NCI-H2029 treated with DMSO at 0.1 percent for 48 hours (cell line): ENCODE measurements at regions not wholly inside any gene's neighbourhood (a gene's known extent, or its start where the extent isn't known, plus 50 kb on each side); places are given as distances from the start of the nearest gene placed in this dataset.
A peak's percentile ranks its signal among the peaks of the same experiment; 100 is the strongest.
"Not testable (repeated sequence)": the region's sequence is repeated elsewhere in the genome, so short reads cannot be mapped to it uniquely, and the experiment has no call there.

Experiments used
- DNase-seq: peaks from one replicate; lab custom pipeline; 2025; lab: John Stamatoyannopoulos, UW

DNA sequence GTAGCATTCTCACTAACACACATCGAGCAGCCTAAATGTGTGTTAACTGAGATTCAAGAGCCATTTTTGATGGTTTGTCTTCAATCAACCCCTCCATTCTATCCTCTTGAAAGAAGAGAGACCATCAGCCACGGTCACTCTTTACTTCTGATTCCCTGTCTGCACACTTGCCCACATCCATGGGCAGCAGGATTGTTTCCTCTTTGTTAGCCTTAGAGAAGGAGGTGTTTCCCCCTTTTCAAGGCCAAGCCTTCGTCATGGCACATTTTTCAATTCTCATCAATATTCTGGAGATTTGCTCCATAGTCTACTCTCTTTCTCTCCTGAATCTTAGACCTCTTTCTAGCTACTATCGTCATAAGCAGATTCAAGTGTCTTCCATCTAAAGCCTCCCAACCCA is 522.4 kb upstream of the NAALADL2 start:
- no peak for DNase-seq

DNA sequence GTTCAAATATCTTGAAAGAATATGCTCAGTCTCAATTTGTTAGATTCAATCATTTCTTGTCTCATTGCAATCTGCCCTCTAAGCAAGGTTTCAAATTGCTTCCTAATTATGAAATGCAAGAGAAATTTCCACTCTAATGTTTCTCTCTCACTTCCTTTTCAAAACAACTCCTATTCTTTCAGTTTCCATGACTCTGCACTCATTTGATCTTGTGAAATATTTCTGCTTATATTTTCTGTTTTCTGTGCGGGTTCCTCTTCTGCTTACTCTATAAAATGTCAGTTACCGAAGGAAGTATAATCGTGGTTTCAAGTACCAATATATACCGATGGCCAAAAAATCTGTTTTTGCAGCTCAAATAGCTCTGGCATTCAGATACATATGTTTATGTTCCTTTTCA is 521.9 kb upstream of the NAALADL2 start:
- DNase-seq, result no peak

DNA sequence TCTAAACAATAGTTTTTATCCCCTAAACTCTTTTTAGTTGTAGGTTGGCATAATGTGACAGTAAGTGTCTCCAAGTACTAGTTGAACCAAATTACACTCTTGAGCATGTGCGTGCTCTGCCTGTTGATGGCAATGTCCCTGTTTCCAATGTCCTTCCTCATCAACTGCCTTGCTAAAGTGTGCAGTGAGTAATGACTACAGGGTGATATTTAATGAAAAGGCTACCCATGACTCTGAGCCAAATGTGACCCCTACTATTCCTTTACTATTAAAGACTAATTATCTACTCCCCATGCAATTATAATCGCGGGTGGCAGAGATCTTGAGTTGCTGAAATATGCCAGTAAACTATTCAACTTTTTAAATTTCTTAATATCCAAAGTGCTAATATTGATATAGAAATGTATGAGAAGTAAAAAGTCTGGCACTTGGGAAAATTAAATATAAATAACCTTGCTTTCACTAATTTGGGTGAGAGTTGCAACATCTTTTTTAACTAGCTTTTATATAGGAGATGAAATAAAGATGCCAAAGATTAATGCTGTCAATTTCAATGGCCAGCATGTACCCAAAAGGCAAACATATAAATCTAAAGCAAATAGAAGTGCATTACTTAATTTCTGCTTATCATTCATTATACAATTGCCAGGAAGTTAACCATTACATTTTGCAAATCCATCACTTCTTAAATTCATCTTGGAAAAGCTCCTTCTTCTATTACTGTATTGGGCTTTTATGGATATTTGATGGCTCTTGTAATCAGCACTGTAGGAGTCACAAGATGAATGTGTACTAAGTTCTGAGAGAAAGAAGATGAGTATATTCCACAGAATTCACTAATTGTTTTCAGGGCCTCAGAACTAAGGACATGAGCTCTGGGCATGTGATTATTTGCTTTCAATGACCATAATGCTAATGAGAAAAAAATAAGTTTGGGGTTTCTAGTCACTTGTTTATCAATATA is 518.2 kb upstream of the NAALADL2 start:
- no peak for DNase-seq

DNA sequence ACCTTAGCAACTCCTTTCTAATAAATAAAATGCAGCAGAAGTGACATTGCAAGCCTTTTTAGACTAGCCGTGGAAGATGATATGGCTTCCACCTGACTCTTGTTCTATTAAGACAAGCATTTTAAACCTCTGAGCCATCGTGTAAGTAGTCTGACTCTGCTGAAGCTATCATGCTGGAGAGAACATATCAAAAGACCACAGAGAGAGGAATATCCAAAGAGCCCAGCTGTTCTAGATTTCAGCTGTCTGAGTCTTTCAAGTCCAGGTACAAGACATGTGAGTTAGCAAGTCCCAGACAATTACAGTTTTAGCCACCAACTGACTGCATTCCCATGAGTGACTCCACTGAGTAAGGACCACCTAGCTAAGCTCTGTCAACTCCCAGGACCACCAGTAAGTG is 517.0 kb upstream of the NAALADL2 start:
- DNase-seq, result no peak

DNA sequence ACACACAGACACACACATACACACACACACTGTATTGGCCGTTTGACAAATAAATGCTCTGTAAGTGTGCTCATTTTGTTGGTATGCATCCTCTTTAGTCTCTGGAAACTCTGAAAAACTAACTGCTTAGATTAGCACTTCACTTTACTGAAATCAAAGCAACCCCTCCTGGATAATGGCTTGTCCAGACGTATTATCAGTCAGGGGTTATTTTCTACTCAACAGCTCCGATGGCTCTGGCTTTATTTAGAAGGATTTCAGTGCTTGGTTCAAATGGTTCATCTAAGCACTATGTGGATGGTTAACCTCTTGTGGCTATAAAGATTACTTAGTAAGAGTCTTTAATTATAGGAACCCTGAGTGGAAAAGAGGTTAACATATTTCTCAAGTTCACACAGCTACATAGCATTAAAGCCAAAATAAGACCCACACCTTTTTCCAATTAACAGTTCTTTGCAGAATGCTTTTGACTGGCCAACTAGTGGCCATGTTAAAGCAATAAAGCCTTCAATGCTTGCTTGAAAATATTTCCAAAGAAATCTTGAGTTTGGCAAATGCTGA is 516.1 kb upstream of the NAALADL2 start:
- DNase-seq, result no peak

DNA sequence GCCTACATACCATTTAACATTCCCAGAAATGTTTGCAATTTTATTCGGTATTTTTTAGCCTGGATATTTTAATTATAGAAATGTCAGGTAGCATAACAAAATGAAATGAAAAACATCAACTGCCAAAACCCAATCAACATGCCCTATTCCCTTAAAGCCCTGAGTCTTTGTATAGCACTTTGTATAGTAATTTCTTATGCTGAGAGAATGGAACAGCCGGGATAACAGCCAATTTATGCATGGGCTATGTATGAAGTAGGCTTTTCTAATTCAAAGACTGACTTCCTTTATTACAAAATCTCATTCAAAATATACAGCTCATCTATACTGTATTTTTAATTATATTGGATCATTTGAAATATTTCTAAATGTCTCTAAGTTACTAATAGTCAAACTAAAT is 513.0 kb upstream of the NAALADL2 start:
- DNase-seq, result no peak

DNA sequence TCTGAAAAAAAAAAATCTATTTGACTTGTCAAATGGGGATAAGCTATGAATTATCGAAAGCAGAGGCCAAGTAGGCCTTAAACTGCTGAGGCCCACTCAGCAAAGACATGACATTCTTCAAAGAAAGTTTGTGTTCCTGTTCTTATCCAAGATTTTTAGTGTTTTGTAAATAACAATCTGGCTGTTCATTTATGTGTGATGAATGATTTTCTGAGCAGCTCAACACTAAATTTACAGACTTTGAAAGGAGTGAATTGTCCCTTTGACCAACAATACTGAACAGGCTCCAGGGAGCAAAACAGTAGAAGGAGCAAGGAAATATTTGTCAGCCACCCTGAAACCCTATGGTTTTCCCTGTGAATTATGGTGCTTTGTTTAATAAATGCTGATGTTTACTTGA is 512.6 kb upstream of the NAALADL2 start:
- DNase-seq, result no peak

DNA sequence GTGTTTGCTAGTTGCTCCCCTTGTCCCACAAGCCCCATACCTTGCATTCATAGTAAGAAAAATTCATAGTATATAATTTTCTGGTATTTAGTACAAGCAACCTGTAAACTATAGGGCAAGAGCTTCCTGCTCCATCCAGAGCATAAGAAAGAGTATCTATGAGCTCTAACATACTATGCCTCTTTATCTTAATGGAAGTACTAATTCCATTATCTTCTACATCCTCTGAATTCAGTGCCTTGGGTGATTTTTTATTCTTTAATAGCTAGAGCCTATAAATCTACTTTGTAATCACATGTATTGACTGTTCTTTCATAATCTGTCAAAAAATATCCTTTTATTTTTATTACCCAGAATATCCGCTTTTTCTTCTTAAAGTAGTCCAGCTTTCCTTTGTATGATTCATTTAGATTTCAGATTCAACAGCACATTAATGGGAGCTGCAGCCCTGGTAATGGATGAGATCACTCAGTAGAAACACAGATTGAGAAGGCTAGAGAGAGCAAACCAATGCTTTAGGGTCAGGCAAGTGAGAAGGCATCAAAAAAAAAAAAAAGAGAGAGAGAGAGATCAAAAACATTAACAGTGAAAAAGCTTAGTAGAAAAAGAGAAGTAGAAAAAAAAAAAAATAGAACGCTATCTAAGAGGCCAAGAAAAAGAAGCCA is 511.5 kb upstream of the NAALADL2 start:
- DNase-seq, result no peak

DNA sequence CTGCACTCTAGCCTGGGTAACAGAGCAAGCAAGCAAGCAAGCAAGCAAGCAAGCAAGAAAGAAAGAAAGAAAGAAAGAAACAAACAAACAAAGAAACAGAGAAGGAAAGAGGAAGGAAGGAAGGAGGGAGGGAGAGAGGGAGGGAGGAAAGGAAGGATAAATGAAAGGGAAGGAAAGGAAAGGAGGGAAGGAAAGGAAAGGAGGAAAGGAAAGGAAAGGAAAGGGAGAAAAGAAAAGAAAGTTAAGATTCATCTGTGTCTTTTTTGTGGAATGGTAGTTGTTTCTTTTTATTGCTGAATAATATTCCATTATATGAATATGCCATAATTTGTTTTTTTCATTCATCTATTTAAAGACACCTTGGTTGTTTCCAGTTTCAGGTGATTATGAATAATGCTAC is 506.9 kb upstream of the NAALADL2 start:
- no peak for DNase-seq

DNA sequence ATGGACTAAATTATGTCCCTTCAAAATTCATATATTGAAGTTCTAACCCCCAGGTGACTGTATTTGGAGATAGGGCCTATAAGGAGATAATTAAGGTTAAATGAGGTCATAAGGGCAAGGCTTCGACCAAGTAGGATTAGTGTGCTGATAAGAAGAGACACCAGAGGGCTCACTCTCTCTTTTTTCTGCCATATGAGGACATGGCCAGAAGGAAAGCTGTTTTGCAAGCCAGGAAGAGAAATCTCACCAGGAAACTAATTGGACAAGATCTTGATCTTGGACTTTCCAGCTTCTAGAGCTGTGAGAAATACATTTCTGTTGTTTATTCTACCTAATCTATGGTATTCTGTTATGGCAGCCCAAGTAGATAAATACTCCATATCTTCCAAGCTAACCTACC is 503.6 kb upstream of the NAALADL2 start:
- DNase-seq, result peak; percentile 9

DNA sequence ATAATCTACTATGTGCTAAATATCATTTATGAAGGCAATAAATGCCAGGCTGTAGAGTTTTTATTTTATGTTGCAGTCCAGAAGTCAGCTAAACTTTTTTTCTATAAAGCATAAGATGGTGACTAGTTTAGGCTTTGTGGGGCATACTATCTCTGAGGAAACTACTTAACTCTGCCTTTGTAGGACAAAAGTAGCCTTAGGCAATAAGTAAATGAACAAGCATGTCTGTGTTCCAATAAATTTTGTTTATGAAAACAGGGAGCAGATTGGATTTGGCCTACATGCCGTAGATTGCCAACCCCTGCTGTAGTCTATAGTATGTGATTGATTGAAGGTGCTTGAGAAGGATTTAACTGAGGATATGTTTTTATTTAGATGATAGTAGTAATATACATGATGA is 502.5 kb upstream of the NAALADL2 start:
- DNase-seq, result no peak

DNA sequence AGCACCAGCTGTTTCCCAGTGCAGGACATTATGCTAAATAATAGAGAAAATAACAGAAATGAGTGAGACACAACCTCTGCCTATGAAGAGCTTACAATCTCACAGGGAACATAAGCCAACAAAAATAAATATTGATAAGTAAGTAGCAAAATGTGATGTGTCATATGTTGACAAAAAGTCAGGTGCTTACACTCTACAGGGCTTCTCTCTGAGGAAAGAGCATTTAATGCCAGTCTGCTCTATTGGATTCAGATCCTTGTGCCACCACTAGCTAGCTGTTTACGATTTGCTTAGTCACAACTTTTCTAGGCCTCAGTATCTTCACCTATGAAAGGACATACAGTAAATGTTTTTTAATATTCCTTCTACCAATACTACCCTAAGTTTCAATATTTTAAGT is 500.9 kb upstream of the NAALADL2 start:
- no peak for DNase-seq

DNA sequence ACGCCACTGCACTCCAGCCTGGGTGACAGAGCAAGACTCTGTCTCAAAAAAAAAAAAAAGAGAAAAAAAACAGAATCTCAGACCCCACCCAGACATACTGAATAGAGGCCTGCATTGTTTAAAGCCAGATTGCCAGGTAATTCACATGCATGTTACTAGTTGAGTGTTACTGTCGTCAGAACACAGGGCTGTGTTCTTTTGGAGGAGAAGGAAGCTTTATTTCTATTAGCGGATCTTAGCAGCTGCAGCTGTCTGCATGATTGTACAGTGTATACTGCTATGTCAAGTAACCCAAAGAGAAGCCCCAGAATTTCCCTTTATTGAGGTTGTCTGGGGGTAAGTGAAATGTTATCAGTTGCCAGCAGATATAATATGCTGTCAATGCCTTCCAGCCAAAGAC is 496.6 kb upstream of the NAALADL2 start:
- DNase-seq, result no peak

DNA sequence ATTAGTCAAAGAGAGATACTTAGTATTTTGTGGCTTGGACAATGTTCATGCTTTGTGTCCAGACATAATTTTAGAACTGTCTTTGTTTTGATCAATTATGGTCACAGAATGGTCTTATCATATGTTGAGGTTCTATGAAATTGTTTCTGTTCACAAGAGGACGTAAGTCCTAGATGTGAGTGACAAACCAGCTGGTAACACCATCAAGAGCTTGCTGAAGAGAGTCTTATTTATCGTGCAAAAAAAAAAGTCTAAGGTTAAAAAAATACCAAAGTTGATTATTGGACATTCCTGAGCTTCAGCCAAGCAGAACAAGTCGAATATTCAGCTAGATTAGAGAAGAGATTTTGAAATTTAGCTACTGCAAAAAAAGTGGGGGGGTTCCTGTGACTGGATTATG is 495.9 kb upstream of the NAALADL2 start:
- no peak for DNase-seq

DNA sequence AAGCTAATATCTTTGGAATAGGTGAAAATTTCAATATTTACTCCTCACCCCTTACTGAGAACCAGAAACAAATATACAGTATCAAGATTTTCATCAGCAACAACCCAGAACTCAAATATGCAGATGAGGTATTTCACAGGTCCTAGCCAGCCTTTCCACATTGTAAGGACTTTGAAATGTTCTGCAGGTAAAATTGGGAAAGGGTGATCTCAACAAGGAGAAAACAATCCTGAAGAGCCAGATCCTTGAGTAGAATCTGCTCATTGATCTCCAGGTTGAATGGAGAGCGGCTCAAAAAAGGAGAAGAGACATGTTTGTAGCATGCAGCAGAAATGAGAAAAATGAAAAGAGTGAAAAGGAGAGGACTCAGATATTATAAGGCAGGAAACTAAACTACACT is 493.3 kb upstream of the NAALADL2 start:
- no peak for DNase-seq

DNA sequence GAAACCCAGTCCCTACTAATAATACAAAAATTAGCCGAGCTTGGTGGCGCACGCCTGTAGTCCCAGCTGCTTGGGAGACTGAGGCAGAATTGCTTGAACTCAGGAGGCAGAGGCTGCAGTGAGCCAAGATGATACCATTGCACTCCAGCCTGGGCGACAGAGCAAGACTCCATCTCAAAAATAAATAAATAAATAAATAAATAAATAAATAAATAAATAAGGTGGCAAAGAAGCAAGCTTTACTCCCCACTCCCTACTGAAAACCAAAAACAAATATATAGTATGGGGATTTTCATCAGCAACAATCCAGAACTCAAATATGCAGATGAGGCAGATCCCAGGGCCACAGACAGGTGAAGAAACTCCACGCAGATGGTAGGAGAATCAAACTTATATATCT is 492.2 kb upstream of the NAALADL2 start:
- not testable (repeated sequence) for DNase-seq

DNA sequence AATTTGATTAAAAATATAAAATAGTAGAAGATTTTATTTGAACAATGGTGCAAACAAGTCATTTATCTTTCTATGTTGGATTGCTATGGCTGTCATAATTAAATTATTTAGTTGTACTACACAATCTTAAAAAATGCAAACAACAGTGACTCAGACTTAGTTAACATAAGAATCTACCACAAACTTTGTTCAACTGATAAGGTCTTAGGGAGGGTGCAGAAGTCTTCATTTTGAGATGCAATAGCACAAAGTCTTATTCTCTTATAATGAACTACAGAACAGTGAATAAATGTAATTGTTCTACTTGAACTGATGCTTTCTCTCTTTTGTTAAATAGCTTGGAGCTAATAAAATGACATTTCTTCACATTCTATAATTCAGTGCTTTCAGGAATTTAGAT is 482.8 kb upstream of the NAALADL2 start:
- DNase-seq, result no peak

DNA sequence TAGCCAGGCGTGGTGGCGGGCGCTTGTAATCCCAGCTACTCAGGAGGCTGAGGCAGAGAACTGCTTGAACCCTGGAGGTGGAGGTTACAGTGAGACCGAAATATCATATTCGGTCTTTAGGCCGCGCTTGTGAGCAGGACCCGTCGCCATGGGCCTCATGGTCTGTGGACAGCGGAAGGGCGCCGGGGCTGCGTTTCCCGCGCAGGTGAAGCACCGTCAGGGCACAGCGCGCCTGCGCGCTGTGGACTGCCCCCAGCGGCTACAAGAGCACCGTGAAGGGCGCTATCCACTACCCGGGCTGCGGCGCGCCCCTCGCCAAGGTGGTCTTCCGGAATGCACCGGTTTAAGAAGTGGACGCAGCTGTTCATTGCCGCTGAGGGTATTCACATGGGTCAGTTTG is 482.0 kb upstream of the NAALADL2 start:
- DNase-seq, result no peak

DNA sequence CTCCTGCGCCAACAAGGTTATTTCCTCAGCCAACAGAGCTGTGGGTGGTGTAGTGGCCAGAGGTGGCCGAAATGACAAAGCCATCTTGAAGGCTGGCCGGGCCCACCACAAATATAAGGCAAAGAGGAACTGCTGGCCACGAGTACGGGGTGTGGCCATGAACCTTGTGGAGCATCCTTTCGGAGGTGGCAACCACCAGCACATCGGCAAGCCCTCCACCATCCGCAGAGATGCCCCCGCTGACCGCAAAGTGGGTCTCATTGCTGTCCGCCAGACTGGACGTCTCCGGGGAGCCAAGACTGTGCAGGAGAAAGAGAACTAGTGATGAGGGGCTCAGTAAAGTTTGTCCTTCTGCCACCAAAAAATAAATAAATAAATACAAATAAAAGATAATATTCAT is 481.4 kb upstream of the NAALADL2 start:
- no peak for DNase-seq

DNA sequence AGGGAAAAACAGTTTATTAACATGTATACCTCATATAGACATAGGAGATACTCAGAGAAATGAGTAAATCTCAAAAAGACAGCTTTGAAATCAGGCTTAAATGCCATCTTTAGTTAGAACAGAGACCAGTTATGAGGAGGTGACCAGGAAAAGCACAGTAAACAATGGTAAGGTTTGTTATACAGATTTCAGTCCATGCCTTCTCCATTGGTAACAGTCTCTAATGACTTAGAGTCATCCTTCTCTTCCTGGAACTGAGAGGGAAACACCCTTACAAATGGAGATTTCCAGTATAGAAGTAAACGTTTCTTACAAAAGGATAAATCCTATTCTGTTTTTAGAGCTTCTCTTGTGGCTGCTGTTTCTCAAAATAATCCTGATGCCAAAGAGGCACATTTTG is 476.3 kb upstream of the NAALADL2 start:
- no peak for DNase-seq

DNA sequence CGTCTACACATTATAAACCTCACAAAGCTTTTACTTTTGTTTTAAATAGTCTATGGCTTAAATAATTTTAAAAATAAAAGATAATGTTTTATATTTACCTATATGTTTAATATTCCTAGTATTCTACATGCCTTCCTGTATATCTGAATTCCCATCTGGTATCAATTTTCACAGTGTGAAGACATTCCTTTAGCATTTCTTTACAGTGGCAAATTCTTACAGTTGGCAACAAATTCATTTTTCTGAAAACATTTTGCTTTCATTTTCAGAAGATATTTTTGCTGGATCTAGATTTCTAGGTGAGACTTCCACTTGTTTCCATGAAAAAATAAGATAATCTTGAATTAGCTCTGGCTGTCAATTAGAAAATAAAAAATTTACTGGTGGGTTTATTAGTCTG is 471.4 kb upstream of the NAALADL2 start:
- no peak for DNase-seq

DNA sequence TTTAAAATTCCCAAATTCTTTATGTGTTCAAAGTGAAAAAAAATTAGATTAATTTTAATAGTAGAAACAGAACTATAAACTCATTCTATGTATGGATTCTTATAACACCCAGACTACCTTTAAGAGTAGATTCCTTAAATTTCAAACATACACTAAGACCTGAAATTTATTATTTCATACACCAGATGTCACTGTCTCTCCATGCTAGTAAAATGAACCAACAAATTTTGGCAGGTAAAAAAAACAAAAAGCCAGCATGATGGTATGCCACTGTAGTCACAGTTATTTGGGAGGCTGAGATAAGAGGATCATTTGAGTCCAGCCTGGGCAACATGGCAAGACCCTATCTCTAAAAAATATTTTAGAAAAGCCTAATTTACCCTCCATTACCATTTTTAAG is 461.3 kb upstream of the NAALADL2 start:
- DNase-seq, result no peak

DNA sequence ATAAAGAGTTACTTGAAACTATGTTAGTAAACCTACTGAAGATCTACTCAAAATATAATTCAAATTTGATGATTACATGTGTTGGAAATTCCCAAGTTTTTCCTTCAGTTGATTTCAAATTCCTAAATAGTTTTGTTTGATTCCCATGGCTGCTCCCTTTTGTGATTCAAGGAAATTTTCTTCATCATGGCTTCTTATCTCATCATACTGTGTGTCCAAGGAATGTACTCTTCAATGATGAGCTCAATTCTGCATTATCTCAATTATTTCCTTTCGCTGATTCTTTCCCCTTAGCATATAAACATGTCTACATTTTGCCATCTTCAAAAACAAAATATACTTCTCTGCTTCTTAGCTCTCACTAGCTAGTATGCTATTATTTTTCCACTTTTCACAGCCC is 460.4 kb upstream of the NAALADL2 start:
- no peak for DNase-seq
